ENCODE measurements at regions not wholly inside any gene's neighbourhood (a gene's known extent, or its start where the extent isn't known, plus 50 kb on each side); places are given as distances from the start of the nearest gene placed in this dataset.

DNA sequence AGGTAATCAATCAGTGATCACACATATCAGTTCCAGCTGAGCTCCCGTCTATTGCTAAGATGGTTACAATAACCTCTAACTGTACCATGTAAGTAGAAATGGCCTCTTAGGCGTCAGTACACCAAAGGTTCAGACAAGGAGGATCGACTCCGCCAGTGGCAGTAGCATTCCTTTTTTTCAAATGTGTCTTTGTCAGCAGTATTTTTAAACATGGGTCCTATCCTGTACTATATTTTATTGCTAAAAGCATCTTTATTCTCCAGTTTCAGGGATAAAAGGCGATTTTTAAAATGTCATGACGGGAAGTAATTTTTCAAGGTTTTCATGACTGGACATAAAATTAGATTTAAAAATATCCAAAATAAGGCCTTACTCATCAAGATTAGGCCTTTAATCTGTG, 64.8 kb upstream of the TBCA start:
- Histone ChIP-seq H3K27ac (ENCODE audit: insufficient read depth, low read length, poor library complexity, severe bottlenecking) (no peak overlapping the region), H3K36me3 (ENCODE audit: control insufficient read depth, insufficient read depth, low read length) (no peaks in the 10 kb centered on the region), H3K4me3 (ENCODE audit: low read depth, low read length) (no peak overlapping the region), H3K9me3 (ENCODE audit: control insufficient read depth in 2 of 2, low read length in 2 of 2) (no peaks in the 10 kb centered on the region), H3K27me3 (ENCODE audit: control insufficient read depth, insufficient read depth, low read length) (peaks cover 24% of the 10 kb centered on the region), H3K4me1 (ENCODE audit: control insufficient read depth, insufficient read depth, low read length, poor library complexity, severe bottlenecking) (peaks cover 11% of the 10 kb centered on the region)
- Mint-ChIP-seq H3K27me3 (peaks cover 76% of the 10 kb centered on the region), H3K27ac (no peak overlapping the region), H3K4me1 (peaks cover 0 to 10% (median 7%) of the 10 kb centered on the region in 4 donors), H3K4me3 (no peak overlapping the region), H3K9me3 (peaks cover 0 to 4% (median 0%) of the 10 kb centered on the region in 7 donors), H3K36me3 (no peaks in the 10 kb centered on the region)
- DNase-seq (no peak), ATAC-seq (ENCODE audit: low read depth in 2 of 2) (no peak)

DNA sequence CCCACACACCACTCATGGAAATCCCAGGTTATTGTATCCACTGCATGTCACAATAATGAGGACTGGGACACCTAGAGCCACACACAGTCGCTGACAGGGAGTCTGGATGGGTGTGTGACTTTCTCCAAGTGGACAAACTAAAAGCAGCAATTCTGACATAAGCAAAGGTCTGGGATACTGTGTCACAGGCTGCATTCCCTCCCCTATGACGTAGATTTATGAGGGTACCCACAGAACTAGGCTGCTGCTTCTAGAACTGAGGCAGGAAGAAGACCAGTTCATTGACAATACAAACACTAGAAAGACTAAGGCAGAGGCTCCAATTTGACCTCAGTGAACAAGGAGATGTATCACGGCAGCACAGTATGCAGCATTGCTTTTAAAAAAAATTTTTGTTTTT, 63.6 kb upstream of the TBCA start:
- DNase-seq = no peak
- Histone ChIP-seq H3K27me3 (ENCODE audit: control insufficient read depth, insufficient read depth, low read length) (peaks cover 18% of the 10 kb centered on the region), H3K4me1 (ENCODE audit: control insufficient read depth, insufficient read depth, low read length, poor library complexity, severe bottlenecking) (peaks cover 8% of the 10 kb centered on the region), H3K4me3 (ENCODE audit: low read depth, low read length) (no peak overlapping the region), H3K9me3 (ENCODE audit: control insufficient read depth in 2 of 2, low read length in 2 of 2) (no peaks in the 10 kb centered on the region), H3K27ac (ENCODE audit: insufficient read depth, low read length, poor library complexity, severe bottlenecking) (no peak overlapping the region), H3K36me3 (ENCODE audit: control insufficient read depth, insufficient read depth, low read length) (no peaks in the 10 kb centered on the region)
- no peak for ATAC-seq (ENCODE audit: low read depth in 2 of 2)
- Mint-ChIP-seq H3K36me3 (no peaks in the 10 kb centered on the region), H3K27me3 (peaks cover 64% of the 10 kb centered on the region), H3K4me3 (no peak overlapping the region), H3K4me1 (peaks cover 0 to 5% (median 5%) of the 10 kb centered on the region in 4 donors), H3K27ac (peak overlapping the region in 1 of 3 donors; percentile 2), H3K9me3 (peaks cover 0 to 4% (median 0%) of the 10 kb centered on the region in 7 donors)

- no peak overlapping the region for H3K4me3 ChIP-seq (ENCODE audit: low read depth, low read length)
- no peaks in the 10 kb centered on the region for H3K36me3 ChIP-seq (ENCODE audit: control insufficient read depth, insufficient read depth, low read length)
- H3K4me3 Mint-ChIP-seq = no peak overlapping the region
- no peak overlapping the region for H3K27ac Mint-ChIP-seq
- H3K27me3 Mint-ChIP-seq = peaks cover 27% of the 10 kb centered on the region
- ATAC-seq (ENCODE audit: low read depth in 2 of 2) (no peak), DNase-seq (no peak)
- no peaks in the 10 kb centered on the region for H3K4me1 Mint-ChIP-seq
- peaks cover 5% of the 10 kb centered on the region for H3K27me3 ChIP-seq (ENCODE audit: control insufficient read depth, insufficient read depth, low read length)
- H3K9me3 ChIP-seq (ENCODE audit: control insufficient read depth in 2 of 2, low read length in 2 of 2) = no peaks in the 10 kb centered on the region
- H3K4me1 ChIP-seq (ENCODE audit: control insufficient read depth, insufficient read depth, low read length, poor library complexity, severe bottlenecking) = no peaks in the 10 kb centered on the region
- no peak overlapping the region for H3K27ac ChIP-seq (ENCODE audit: insufficient read depth, low read length, poor library complexity, severe bottlenecking)
- H3K9me3 Mint-ChIP-seq = no peaks in the 10 kb centered on the region
- no peaks in the 10 kb centered on the region for H3K36me3 Mint-ChIP-seq
Observed at GRCh38 chr5:77832938-77833337, 56.8 kb upstream of the TBCA start.

GRCh38 chr5:77832166-77832770, 56.1 kb upstream of the TBCA start:
- no peak overlapping the region for H3K4me3 ChIP-seq (ENCODE audit: low read depth, low read length)
- H3K9me3 ChIP-seq (ENCODE audit: control insufficient read depth in 2 of 2, low read length in 2 of 2) = no peaks in the 10 kb centered on the region
- peaks cover 5% of the 10 kb centered on the region for H3K27me3 ChIP-seq (ENCODE audit: control insufficient read depth, insufficient read depth, low read length)
- H3K4me1 ChIP-seq (ENCODE audit: control insufficient read depth, insufficient read depth, low read length, poor library complexity, severe bottlenecking) = no peaks in the 10 kb centered on the region
- no peaks in the 10 kb centered on the region for H3K36me3 ChIP-seq (ENCODE audit: control insufficient read depth, insufficient read depth, low read length)
- DNase-seq = no peak
- H3K27ac Mint-ChIP-seq = no peak overlapping the region
- H3K9me3 Mint-ChIP-seq = no peaks in the 10 kb centered on the region
- H3K36me3 Mint-ChIP-seq = no peaks in the 10 kb centered on the region
- no peaks in the 10 kb centered on the region for H3K4me1 Mint-ChIP-seq
- no peak overlapping the region for H3K27ac ChIP-seq (ENCODE audit: insufficient read depth, low read length, poor library complexity, severe bottlenecking)
- ATAC-seq (ENCODE audit: low read depth in 2 of 2) = no peak
- H3K4me3 Mint-ChIP-seq = no peak overlapping the region
- peaks cover 27% of the 10 kb centered on the region for H3K27me3 Mint-ChIP-seq

DNA sequence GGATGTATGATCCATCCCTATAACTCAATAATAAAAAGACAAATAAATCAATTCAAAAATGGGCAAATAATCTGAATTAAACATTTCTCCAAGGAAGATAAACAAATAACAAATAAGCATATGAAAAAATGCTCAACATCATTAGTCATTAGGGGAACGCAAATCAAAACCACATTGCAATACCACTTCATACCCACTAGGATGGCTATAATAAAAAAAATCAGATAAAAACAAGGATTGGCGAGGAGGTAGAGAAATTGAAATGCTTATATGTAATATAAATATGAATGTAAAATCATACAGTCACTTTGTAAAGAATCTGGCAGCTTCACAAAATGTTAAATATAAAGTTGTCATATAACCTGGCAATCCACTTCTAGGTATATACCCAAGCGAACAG, 52.3 kb upstream of the TBCA start:
- no peak overlapping the region for H3K27ac Mint-ChIP-seq
- ATAC-seq (ENCODE audit: low read depth in 2 of 2) (no peak), DNase-seq (no peak)
- Histone ChIP-seq H3K27ac (ENCODE audit: insufficient read depth, low read length, poor library complexity, severe bottlenecking) (no peak overlapping the region), H3K36me3 (ENCODE audit: control insufficient read depth, insufficient read depth, low read length) (no peaks in the 10 kb centered on the region), H3K9me3 (ENCODE audit: control insufficient read depth in 2 of 2, low read length in 2 of 2) (no peaks in the 10 kb centered on the region), H3K27me3 (ENCODE audit: control insufficient read depth, insufficient read depth, low read length) (peaks cover 8% of the 10 kb centered on the region), H3K4me3 (ENCODE audit: low read depth, low read length) (no peak overlapping the region), H3K4me1 (ENCODE audit: control insufficient read depth, insufficient read depth, low read length, poor library complexity, severe bottlenecking) (no peaks in the 10 kb centered on the region)
- H3K4me1 Mint-ChIP-seq = no peaks in the 10 kb centered on the region
- peaks cover 32% of the 10 kb centered on the region for H3K27me3 Mint-ChIP-seq
- no peaks in the 10 kb centered on the region for H3K36me3 Mint-ChIP-seq
- no peak overlapping the region for H3K4me3 Mint-ChIP-seq
- H3K9me3 Mint-ChIP-seq = no peaks in the 10 kb centered on the region
